OCI-LY3 (cell line): ENCODE measurements at regions not wholly inside any gene's neighbourhood (a gene's known extent, or its start where the extent isn't known, plus 50 kb on each side); places are given as distances from the start of the nearest gene placed in this dataset.

Source experiments
- H2AFZ ChIP-seq: fragments of 200-600, 300-600 bp; shearing (Covaris generic); 2 replicates; pipeline ENCODE4 v1.6.0; 2014; ENCODE audit warnings: antibody characterized with exemption, low read depth, low read length
- H3K27ac ChIP-seq: fragments of 200-600, 300-600 bp; sonication (generic); 2 replicates; pipeline ENCODE4 v1.5.1; 2014; ENCODE audit warnings: mild to moderate bottlenecking, low read length, moderate library complexity, mixed read lengths
- H3K27me3 ChIP-seq: fragments of 200-600, 300-600 bp; sonication (generic); 2 replicates; pipeline ENCODE4 v1.6.1; 2014; ENCODE audit warnings: low read depth, low read length, mixed read lengths
- H3K36me3 ChIP-seq: fragments of 200-600, 300-600 bp; sonication (generic); replicated peaks from 2 replicates; pipeline ENCODE3; 2014; ENCODE audit warnings: low read depth, low read length, mixed read lengths
- H3K4me1 ChIP-seq: fragments of 300-600, 200-600 bp; sonication (generic); 2 replicates; pipeline ENCODE4 v1.6.1; 2014; ENCODE audit warnings: low read length, mixed read lengths
- H3K4me2 ChIP-seq: fragments of 200-600, 300-600 bp; sonication (generic); 2 replicates; pipeline ENCODE4 v1.6.1; 2014; ENCODE audit warnings: low read length, mixed read lengths
- H3K4me3 ChIP-seq: fragments of 300-600, 200-600 bp; sonication (generic); 2 replicates; pipeline ENCODE4 v1.5.1; 2014; ENCODE audit warnings: antibody characterized with exemption, mild to moderate bottlenecking, low read length, moderate library complexity
- H3K79me2 ChIP-seq: fragments of 300-600, 200-600 bp; shearing (Covaris generic); 2 replicates; pipeline ENCODE4 v1.6.1; 2014; ENCODE audit warnings: mild to moderate bottlenecking, low read length, mixed read lengths
- H3K9ac ChIP-seq: fragments of 300-600, 200-600 bp; shearing (Covaris generic); 2 replicates; pipeline ENCODE4 v1.6.0; 2014; ENCODE audit warnings: mild to moderate bottlenecking, low read length, moderate library complexity
- H3K9me3 ChIP-seq: fragments of 200-600, 300-600 bp; shearing (Covaris generic); 2 replicates; pipeline ENCODE4 v1.6.1; 2014; ENCODE audit warnings: low read length, mixed read lengths; ENCODE audit not compliant: insufficient read depth
- H4K20me1 ChIP-seq: fragments of 200-600, 300-600 bp; sonication (generic); 2 replicates; pipeline ENCODE4 v1.6.1; 2016; ENCODE audit warnings: low read length, mixed read lengths; ENCODE audit not compliant: insufficient read depth
- EZH2phosphoT487 ChIP-seq: fragments of 200-600 bp; shearing (Covaris generic); IDR thresholded peaks from 2 replicates; pipeline ENCODE4 v1.6.1; 2018; ENCODE audit warnings: antibody characterized with exemption, mixed run types, low read depth
- TF ChIP-seq, protein P1 (sequence below): fragments of 200-600, 300-600 bp; sonication (generic); IDR thresholded peaks from 2 replicates; pipeline ENCODE4 v1.5.1; 2014; ENCODE audit warnings: antibody characterized with exemption, low read length, low read depth

DNA sequence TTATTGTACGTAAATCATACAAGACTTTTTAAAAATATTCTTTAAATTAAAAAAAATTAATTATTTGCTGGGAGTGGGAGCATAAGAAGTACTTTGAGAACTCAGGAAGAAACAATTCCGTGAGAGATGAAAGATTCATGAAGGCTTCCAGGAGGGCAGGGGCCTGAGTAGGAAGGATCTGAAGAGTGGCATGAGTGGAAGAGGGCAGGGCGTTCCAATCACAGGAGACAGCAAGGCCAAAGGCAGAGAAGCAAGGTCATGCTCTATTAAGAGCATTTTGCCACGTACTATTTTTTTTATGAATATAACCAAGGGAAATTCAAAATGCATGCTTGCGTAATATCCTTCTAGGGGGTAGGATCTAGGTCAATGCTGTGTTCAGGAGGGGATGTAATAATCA lies 265.5 kb downstream of the ZNF608 start:
- no peaks in the 10 kb centered on the region for H3K9me3 ChIP-seq
- H3K4me2 ChIP-seq: peak overlapping the region; percentile 37
- no peaks in the 10 kb centered on the region for H3K36me3 ChIP-seq
- no peaks in the 10 kb centered on the region for H3K79me2 ChIP-seq
- peaks cover 15% of the 10 kb centered on the region for H3K4me1 ChIP-seq
- H2AFZ ChIP-seq: no peak overlapping the region
- no peak overlapping the region for H3K4me3 ChIP-seq
- no peak overlapping the region for H3K9ac ChIP-seq
- no peaks in the 10 kb centered on the region for H4K20me1 ChIP-seq
- TF ChIP-seq EZH2phosphoT487: no peak
- TF ChIP-seq, protein P1, sequence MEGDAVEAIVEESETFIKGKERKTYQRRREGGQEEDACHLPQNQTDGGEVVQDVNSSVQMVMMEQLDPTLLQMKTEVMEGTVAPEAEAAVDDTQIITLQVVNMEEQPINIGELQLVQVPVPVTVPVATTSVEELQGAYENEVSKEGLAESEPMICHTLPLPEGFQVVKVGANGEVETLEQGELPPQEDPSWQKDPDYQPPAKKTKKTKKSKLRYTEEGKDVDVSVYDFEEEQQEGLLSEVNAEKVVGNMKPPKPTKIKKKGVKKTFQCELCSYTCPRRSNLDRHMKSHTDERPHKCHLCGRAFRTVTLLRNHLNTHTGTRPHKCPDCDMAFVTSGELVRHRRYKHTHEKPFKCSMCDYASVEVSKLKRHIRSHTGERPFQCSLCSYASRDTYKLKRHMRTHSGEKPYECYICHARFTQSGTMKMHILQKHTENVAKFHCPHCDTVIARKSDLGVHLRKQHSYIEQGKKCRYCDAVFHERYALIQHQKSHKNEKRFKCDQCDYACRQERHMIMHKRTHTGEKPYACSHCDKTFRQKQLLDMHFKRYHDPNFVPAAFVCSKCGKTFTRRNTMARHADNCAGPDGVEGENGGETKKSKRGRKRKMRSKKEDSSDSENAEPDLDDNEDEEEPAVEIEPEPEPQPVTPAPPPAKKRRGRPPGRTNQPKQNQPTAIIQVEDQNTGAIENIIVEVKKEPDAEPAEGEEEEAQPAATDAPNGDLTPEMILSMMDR: no peak
- no peaks in the 10 kb centered on the region for H3K27me3 ChIP-seq
- no peak overlapping the region for H3K27ac ChIP-seq

DNA sequence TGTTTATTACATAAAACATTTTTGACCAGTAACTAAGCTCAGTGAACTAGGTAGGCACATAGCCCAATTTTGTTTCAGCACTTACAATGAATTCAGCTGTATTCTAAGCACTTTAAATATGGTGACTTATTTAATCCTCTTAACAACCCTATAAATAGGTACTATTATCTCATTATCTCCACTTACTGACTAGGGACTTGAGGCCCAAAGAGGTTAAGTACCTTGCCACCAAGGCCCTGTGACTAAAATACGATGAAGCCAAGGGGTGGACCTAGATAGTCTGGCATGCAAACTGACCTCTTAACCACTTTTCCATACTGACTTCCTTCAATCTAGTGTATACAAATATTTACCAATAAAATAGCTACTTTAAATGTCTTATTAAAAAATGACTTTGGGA lies 266.4 kb downstream of the ZNF608 start:
- Histone ChIP-seq H3K79me2 (no peaks in the 10 kb centered on the region), H3K27me3 (no peaks in the 10 kb centered on the region), H3K36me3 (no peaks in the 10 kb centered on the region), H3K4me1 (peaks cover 15% of the 10 kb centered on the region), H3K9me3 (no peaks in the 10 kb centered on the region), H4K20me1 (no peaks in the 10 kb centered on the region), H3K4me3 (no peak overlapping the region), H2AFZ (no peak overlapping the region), H3K9ac (no peak overlapping the region), H3K27ac (no peak overlapping the region), H3K4me2 (no peak overlapping the region)
- no peak for TF ChIP-seq EZH2phosphoT487
- TF ChIP-seq, protein P1: no peak

GRCh38 chr5:124478264-124478663 lies 268.2 kb downstream of the ZNF608 start:
- no peak overlapping the region for H2AFZ ChIP-seq
- no peak for TF ChIP-seq EZH2phosphoT487
- TF ChIP-seq, protein P1: no peak
- H4K20me1 ChIP-seq: no peaks in the 10 kb centered on the region
- H3K79me2 ChIP-seq: no peaks in the 10 kb centered on the region
- H3K27ac ChIP-seq: no peak overlapping the region
- H3K4me3 ChIP-seq: no peak overlapping the region
- H3K27me3 ChIP-seq: no peaks in the 10 kb centered on the region
- no peaks in the 10 kb centered on the region for H3K9me3 ChIP-seq
- no peak overlapping the region for H3K9ac ChIP-seq
- peaks cover 15% of the 10 kb centered on the region for H3K4me1 ChIP-seq
- H3K4me2 ChIP-seq: no peak overlapping the region
- no peaks in the 10 kb centered on the region for H3K36me3 ChIP-seq

DNA sequence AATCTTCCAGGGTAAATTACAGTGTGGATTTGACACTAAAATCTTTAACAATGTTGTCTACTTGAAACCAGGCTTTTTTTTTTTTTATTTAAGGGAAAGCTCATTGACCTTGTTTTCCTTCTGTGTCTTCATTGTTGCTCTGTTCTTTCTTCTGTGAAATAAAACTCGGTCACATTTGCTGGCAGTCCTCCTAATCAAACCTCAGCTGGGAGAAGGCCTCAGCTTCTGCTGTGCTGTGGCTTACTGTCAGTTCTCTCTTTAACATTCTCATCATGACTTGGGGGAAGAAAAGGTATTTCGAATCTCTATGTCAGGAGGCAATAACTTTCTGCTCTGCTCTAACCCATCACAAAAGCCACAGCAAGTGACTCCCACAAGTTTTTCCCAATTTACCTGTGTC lies 268.9 kb downstream of the ZNF608 start:
- H2AFZ ChIP-seq: no peak overlapping the region
- H3K9me3 ChIP-seq: no peaks in the 10 kb centered on the region
- H3K4me3 ChIP-seq: no peak overlapping the region
- no peak overlapping the region for H3K27ac ChIP-seq
- H3K79me2 ChIP-seq: no peaks in the 10 kb centered on the region
- H3K27me3 ChIP-seq: no peaks in the 10 kb centered on the region
- H4K20me1 ChIP-seq: no peaks in the 10 kb centered on the region
- H3K9ac ChIP-seq: no peak overlapping the region
- TF ChIP-seq, protein P1: no peak
- no peak for TF ChIP-seq EZH2phosphoT487
- no peaks in the 10 kb centered on the region for H3K36me3 ChIP-seq
- no peak overlapping the region for H3K4me2 ChIP-seq
- H3K4me1 ChIP-seq: peaks cover 15% of the 10 kb centered on the region
